Gastroesophageal sphincter (tissue), 4 donors: ENCODE measurements at regions not wholly inside any gene's neighbourhood (a gene's known extent, or its start where the extent isn't known, plus 50 kb on each side); places are given as distances from the start of the nearest gene placed in this dataset.

Experiments
- ATAC-seq: fragments of 150-250 bp; one replicate; pipeline ENCODE4 v1.9.1; 2016; ENCODE audit warnings: mild to moderate bottlenecking, moderate library complexity
- H3K27ac ChIP-seq, 4 donors: fragments of 200-600 bp; sonication (generic) in 3 of 4; 1 replicate in 3 of 4; 2 replicates in 1 of 4; pipeline ENCODE4 v1.5.1; 2016 to 2019
- H3K27me3 ChIP-seq: fragments of 200-600 bp; sonication (generic); one replicate; pipeline ENCODE4 v1.5.1; 2019
- H3K36me3 ChIP-seq, 2 donors: fragments of 200-600 bp; sonication (generic); one replicate each; pipeline ENCODE4 v1.5.1; 2019; ENCODE audit warnings: control low read depth in 1 of 2
- H3K4me1 ChIP-seq, 3 donors: fragments of 200-600 bp; sonication (generic); 1 replicate in 2 of 3; 2 replicates in 1 of 3; pipeline ENCODE4 v1.5.1; 2016 to 2019; ENCODE audit warnings: control low read depth in 2 of 3
- H3K4me3 ChIP-seq, 2 donors: fragments of 200-600 bp; sonication (generic); one replicate each; pipeline ENCODE4 v1.5.1; 2019; ENCODE audit warnings: mild to moderate bottlenecking in 1 of 2, moderate library complexity in 1 of 2
- H3K9me3 ChIP-seq, 3 donors: fragments of 200-600 bp; sonication (generic); one replicate each; pipeline ENCODE4 v1.5.1; 2017 to 2019; ENCODE audit warnings: control low read depth in 2 of 3
- EP300 ChIP-seq: sonication (generic); formaldehyde crosslinking; IDR thresholded peaks from one replicate; pipeline ENCODE4 v1.6.1; 2017; ENCODE audit warnings: antibody characterized with exemption, mild to moderate bottlenecking
- POLR2A ChIP-seq, 2 donors: fragments of 450-650 bp; IDR thresholded peaks; one replicate each; pipeline ENCODE4 v1.6.1; 2017; ENCODE audit warnings: antibody characterized with exemption in 2 of 2, mild to moderate bottlenecking in 2 of 2, moderate library complexity in 1 of 2
- POLR2AphosphoS5 ChIP-seq: sonication (generic); formaldehyde crosslinking; IDR thresholded peaks from one replicate; pipeline ENCODE4 v1.6.1; 2017; ENCODE audit warnings: antibody characterized with exemption
- WGBS, 2 donors: methylation state at CpG; one replicate each; pipeline ENCODE4 v1.1.5; 2018; ENCODE audit warnings: low coverage in 1 of 2; 5-methylcytosine and 5-hydroxymethylcytosine counted together
- TF ChIP-seq, protein P1 (sequence below), 4 experiments: fragments of 200-600 bp in 2 of 4; fragments of 450-650 bp in 2 of 4; sonication (generic) in 1 of 4; IDR thresholded peaks; one replicate each; pipeline ENCODE4 v1.5.1; 2017 to 2019; ENCODE audit warnings: antibody characterized with exemption in 4 of 4, mild to moderate bottlenecking in 2 of 4, moderate library complexity in 2 of 4

- Histone ChIP-seq H3K27me3 (peaks cover 22% of the 10 kb centered on the region), H3K4me3 (no peak overlapping the region), H3K4me1 (no peaks in the 10 kb centered on the region), H3K9me3 (no peaks in the 10 kb centered on the region), H3K36me3 (no peaks in the 10 kb centered on the region), H3K27ac (no peak overlapping the region)
- no peak for ATAC-seq
- 52 to 66% methylated on average over 7 to 11 of the region's 12 CpGs for WGBS, 2 donors
- TF ChIP-seq POLR2A (IDR thresholded peaks at IDR 0.05): no peak
- TF ChIP-seq, protein P1, sequence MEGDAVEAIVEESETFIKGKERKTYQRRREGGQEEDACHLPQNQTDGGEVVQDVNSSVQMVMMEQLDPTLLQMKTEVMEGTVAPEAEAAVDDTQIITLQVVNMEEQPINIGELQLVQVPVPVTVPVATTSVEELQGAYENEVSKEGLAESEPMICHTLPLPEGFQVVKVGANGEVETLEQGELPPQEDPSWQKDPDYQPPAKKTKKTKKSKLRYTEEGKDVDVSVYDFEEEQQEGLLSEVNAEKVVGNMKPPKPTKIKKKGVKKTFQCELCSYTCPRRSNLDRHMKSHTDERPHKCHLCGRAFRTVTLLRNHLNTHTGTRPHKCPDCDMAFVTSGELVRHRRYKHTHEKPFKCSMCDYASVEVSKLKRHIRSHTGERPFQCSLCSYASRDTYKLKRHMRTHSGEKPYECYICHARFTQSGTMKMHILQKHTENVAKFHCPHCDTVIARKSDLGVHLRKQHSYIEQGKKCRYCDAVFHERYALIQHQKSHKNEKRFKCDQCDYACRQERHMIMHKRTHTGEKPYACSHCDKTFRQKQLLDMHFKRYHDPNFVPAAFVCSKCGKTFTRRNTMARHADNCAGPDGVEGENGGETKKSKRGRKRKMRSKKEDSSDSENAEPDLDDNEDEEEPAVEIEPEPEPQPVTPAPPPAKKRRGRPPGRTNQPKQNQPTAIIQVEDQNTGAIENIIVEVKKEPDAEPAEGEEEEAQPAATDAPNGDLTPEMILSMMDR (IDR thresholded peaks at IDR 0.05): no peak
- no peak for TF ChIP-seq EP300
- no peak for TF ChIP-seq POLR2AphosphoS5
These were observed 430.8 kb downstream of the GLRX3 start for GRCh38 chr10:130567011-130567410.

DNA sequence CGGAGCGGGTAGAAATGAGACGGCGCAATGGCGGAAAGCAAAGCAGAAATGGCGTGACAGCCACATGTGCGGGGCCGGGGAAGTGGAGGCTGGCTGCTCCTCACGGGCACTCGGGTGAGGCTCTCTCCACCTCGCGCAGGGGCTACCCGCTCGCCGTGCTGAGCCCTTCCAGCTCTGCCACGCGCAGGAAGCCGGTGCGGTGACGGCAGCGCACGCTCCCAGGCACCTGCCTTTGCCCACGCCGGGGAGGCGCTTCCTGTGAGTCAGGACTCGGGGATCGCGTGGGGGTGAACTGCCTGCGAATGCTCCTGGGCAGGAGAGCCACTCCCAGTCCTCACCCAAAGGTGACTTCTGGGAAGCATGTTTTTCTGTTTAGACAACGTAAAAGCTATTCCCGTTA lies 431.2 kb downstream of the GLRX3 start:
- Histone ChIP-seq H3K36me3 (no peaks in the 10 kb centered on the region), H3K4me3 (no peak overlapping the region), H3K9me3 (no peaks in the 10 kb centered on the region), H3K27ac (no peak overlapping the region), H3K27me3 (peaks cover 22% of the 10 kb centered on the region), H3K4me1 (no peaks in the 10 kb centered on the region)
- ATAC-seq: no peak
- TF ChIP-seq EP300: no peak
- no peak for TF ChIP-seq POLR2AphosphoS5
- WGBS, 2 donors: 90 to 91% methylated on average over 6 to 26 of the region's 31 CpGs

DNA sequence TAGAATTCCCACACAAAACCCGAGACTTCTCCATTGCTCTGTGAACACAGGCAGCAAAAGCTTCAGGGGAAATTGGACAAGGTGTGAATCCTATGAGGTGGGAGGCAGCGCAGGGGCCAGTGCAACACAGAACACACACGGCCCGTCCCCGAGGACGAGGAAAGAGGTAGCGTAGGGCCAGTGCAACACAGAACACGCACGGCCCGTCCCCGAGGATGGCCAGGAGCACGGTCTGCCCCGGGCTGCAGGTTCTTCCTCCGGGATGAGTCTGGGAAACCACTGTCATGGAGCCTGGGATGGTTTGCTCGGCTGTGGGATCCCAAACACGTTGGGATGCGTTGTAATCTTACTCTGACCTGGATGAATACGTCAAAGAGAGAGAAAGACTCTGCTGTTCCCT lies 432.1 kb downstream of the GLRX3 start:
- Histone ChIP-seq H3K9me3 (no peaks in the 10 kb centered on the region), H3K4me1 (no peaks in the 10 kb centered on the region), H3K27ac (no peak overlapping the region), H3K4me3 (no peak overlapping the region), H3K27me3 (peaks cover 22% of the 10 kb centered on the region), H3K36me3 (no peaks in the 10 kb centered on the region)
- ATAC-seq: no peak
- WGBS, 2 donors: 88% methylated on average over 4 of the region's 18 CpGs; no CpG with 5 or more reads in 1 of the 2 donors
- TF ChIP-seq POLR2AphosphoS5 (no peak), EP300 (no peak), POLR2A (IDR thresholded peaks at IDR 0.05) (no peak)
- TF ChIP-seq, protein P1 (IDR thresholded peaks at IDR 0.05): no peak

DNA sequence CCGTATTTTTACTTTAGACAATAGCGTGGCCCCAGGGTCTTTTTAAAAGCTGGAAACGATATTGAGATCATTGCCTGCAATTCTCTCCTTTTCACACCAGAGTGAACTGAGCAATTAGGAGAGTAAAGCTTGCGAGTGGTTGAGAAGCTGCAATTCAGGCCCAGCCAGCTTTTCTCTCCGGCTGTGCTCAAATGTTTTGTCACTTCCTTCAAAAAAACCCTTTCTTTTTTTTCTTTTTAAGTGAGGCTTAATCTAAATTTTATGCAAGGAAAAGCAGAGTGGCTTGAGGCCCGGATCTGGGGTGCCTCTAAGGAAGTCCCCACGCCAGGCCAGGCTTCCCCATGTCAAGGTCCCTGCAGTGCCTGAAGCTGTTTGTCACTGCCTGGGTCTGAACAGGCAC lies 433.9 kb downstream of the GLRX3 start:
- H3K27ac ChIP-seq: no peak overlapping the region
- no peaks in the 10 kb centered on the region for H3K4me1 ChIP-seq
- no peak overlapping the region for H3K4me3 ChIP-seq
- no peak for ATAC-seq
- no peaks in the 10 kb centered on the region for H3K36me3 ChIP-seq
- H3K27me3 ChIP-seq: peaks cover 20% of the 10 kb centered on the region
- H3K9me3 ChIP-seq: no peaks in the 10 kb centered on the region
- 62 to 73% methylated on average over 2 to 7 of the region's 7 CpGs for whole genome bisulfite sequencing, 2 donors
- TF ChIP-seq, protein P1 (IDR thresholded peaks at IDR 0.05): no peak

- Histone ChIP-seq H3K36me3 (no peaks in the 10 kb centered on the region), H3K27me3 (peaks cover 22% of the 10 kb centered on the region), H3K27ac (no peak overlapping the region), H3K4me1 (no peaks in the 10 kb centered on the region), H3K4me3 (no peak overlapping the region), H3K9me3 (no peaks in the 10 kb centered on the region)
- ATAC-seq: no peak
- TF ChIP-seq EP300: no peak
- no peak for TF ChIP-seq POLR2AphosphoS5
- TF ChIP-seq, protein P1 (IDR thresholded peaks at IDR 0.05): no peak
- 72 to 80% methylated on average over 6 to 9 of the region's 9 CpGs for WGBS, 2 donors
These were observed 435.5 kb downstream of the GLRX3 start for GRCh38 chr10:130571674-130572073.

GRCh38 chr10:130573446-130573845 lies 437.3 kb downstream of the GLRX3 start:
- no peak for ATAC-seq
- 62 to 80% methylated on average over 1 to 5 of the region's 6 CpGs for WGBS, 2 donors
- TF ChIP-seq, protein P1 (IDR thresholded peaks at IDR 0.05): no peak
- TF ChIP-seq POLR2AphosphoS5 (no peak), EP300 (no peak), POLR2A (IDR thresholded peaks at IDR 0.05) (no peak)

More at GRCh38 chr10:130573446-130573845, 437.3 kb downstream of the GLRX3 start:
- H3K4me3 ChIP-seq: no peak overlapping the region
- peaks cover 19% of the 10 kb centered on the region for H3K27me3 ChIP-seq
- no peaks in the 10 kb centered on the region for H3K9me3 ChIP-seq
- H3K27ac ChIP-seq: no peak overlapping the region
- no peaks in the 10 kb centered on the region for H3K36me3 ChIP-seq
- no peaks in the 10 kb centered on the region for H3K4me1 ChIP-seq
